Duodenal mucosa (tissue), 2 donors: ENCODE measurements at regions not wholly inside any gene's neighbourhood (a gene's known extent, or its start where the extent isn't known, plus 50 kb on each side); places are given as distances from the start of the nearest gene placed in this dataset.

Experiments used
- H3K27ac ChIP-seq: one replicate; pipeline ENCODE4 v1.7.0; 2013; ENCODE audit warnings: low read depth, low read length
- H3K27me3 ChIP-seq, 2 donors: one replicate each; pipeline ENCODE4 v1.7.0; 2013; ENCODE audit warnings: low read length in 2 of 2, control low read depth in 1 of 2; ENCODE audit not compliant: insufficient read depth in 2 of 2, control insufficient read depth in 1 of 2
- H3K36me3 ChIP-seq, 2 donors: one replicate each; pipeline ENCODE4 v1.7.0; 2013; ENCODE audit warnings: low read length in 2 of 2, control low read depth in 1 of 2; ENCODE audit not compliant: insufficient read depth in 2 of 2, control insufficient read depth in 1 of 2
- H3K4me1 ChIP-seq, 2 donors: one replicate each; pipeline ENCODE4 v1.7.0; 2013; ENCODE audit warnings: low read length in 2 of 2, control low read depth in 1 of 2; ENCODE audit not compliant: insufficient read depth in 2 of 2, control insufficient read depth in 1 of 2
- H3K4me3 ChIP-seq, 2 donors: one replicate each; pipeline ENCODE4 v1.7.0; 2013; ENCODE audit warnings: low read length in 2 of 2, low read depth in 1 of 2
- H3K9ac ChIP-seq, 2 donors: one replicate each; pipeline ENCODE4 v1.7.0; 2013; ENCODE audit warnings: low read length in 2 of 2, low read depth in 1 of 2
- H3K9me3 ChIP-seq, 2 donors: one replicate each; pipeline ENCODE4 v1.7.0; 2013; ENCODE audit warnings: low read length in 2 of 2, control low read depth in 1 of 2; ENCODE audit not compliant: control insufficient read depth in 1 of 2

DNA sequence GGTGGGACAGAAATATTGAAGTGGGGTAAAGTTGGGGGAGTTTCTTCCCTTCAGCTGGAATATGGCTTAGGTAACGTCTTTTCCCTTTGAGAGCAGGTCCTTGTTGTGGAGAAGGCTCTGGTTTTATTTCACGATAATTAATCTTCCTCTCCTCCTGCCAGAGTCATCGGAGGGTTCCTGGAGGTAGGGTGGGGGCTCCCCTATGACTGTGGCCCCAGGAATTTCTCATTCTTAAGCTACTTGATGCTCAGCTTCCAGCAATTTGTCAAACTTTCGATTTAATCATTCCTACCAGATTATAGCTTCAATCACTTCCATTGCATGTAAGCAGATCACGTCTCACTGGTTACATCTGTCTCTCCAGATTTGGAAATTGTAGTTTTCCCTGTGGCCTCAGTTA lies 242.8 kb upstream of the PLET1 start:
- H3K9ac ChIP-seq = no peak overlapping the region
- no peak overlapping the region for H3K4me3 ChIP-seq
- no peaks in the 10 kb centered on the region for H3K4me1 ChIP-seq
- no peak overlapping the region for H3K27ac ChIP-seq
- no peaks in the 10 kb centered on the region for H3K9me3 ChIP-seq
- H3K27me3 ChIP-seq = no peaks in the 10 kb centered on the region
- H3K36me3 ChIP-seq = no peaks in the 10 kb centered on the region

DNA sequence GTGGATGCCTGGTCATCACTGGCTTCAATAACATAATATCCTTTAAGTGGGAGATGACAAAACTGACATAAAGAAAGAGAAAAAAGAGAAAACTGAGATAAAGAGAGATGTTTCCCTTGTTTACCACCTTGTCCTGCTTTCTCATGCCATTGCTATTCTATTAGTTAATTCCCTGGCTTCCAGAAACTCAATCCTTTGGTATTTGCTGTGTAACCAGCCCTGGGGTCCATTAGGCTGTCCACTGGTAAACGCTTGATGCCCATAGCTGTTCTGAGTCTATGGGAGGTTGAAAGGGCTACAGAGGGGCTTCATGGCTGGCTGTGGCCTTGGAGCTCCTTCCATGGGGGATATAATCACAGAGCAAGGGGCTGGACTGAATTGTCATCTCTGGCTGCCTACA lies 243.4 kb upstream of the PLET1 start:
- Histone ChIP-seq H3K4me3 (no peak overlapping the region), H3K9ac (no peak overlapping the region), H3K9me3 (no peaks in the 10 kb centered on the region), H3K27ac (no peak overlapping the region), H3K4me1 (no peaks in the 10 kb centered on the region), H3K36me3 (no peaks in the 10 kb centered on the region), H3K27me3 (no peaks in the 10 kb centered on the region)

DNA sequence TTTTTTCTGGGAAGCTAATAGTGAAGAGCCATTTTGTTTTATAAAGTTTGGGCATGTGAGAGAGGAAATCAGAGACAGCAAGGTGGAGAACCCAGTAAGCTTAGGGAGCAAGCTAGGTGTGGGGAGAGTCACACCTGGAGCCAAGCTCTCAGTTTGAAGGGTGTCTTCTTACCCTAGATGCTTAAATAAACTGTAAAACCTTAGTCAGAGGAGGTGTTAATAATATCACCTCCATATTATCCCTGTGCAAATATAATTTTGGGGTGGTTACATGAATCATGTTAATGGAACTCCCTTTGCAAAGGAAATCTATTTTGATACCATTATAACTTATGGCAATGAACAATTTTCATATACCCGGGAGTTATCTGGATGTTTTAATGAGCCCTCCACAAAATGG lies 246.2 kb upstream of the PLET1 start:
- H3K9me3 ChIP-seq = no peaks in the 10 kb centered on the region
- no peak overlapping the region for H3K27ac ChIP-seq
- H3K9ac ChIP-seq = no peak overlapping the region
- no peaks in the 10 kb centered on the region for H3K27me3 ChIP-seq
- no peaks in the 10 kb centered on the region for H3K36me3 ChIP-seq
- H3K4me1 ChIP-seq = no peaks in the 10 kb centered on the region
- H3K4me3 ChIP-seq = no peak overlapping the region

DNA sequence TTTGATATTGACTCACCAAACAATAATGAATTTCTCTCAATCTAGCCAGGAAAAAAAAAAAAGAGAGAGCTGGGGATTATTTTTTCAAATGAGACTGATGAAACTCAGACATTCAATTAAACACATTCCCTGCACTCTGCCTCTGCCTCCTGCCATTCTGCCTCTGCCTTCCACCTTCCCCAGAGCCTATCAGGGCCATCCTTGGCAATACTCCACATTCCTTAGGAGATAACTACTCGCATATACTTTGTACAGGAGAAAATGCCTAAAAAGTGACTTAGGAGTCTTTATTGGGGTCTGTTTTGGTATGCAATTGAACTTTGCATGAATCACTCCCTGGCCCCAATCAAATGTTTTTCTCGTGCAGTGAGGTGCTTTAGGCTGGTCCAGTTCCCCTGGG lies 246.6 kb upstream of the PLET1 start:
- H3K4me3 ChIP-seq = no peak overlapping the region
- no peaks in the 10 kb centered on the region for H3K9me3 ChIP-seq
- H3K4me1 ChIP-seq = no peaks in the 10 kb centered on the region
- no peak overlapping the region for H3K27ac ChIP-seq
- H3K27me3 ChIP-seq = no peaks in the 10 kb centered on the region
- no peak overlapping the region for H3K9ac ChIP-seq
- H3K36me3 ChIP-seq = no peaks in the 10 kb centered on the region

DNA sequence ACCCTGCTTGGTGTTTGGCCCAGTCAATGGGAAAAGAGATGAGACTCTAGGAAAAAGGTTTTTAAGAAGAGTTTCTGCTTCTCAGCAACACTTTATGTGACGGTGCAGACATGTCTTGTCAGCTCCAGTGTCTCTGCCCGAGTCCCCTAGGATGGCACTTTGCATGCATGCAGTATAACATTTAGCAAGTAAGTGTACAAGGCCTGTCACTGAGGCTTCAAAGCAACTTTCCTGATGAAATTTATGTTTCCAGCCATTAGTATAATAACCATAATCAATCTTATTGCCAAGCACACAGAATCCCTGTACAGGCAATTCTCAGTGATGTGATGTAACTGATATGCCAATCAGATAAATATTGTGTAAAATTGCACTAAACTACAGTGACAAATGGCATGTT lies 248.1 kb upstream of the PLET1 start:
- H3K9me3 ChIP-seq = no peaks in the 10 kb centered on the region
- no peaks in the 10 kb centered on the region for H3K27me3 ChIP-seq
- no peak overlapping the region for H3K27ac ChIP-seq
- H3K4me3 ChIP-seq = no peak overlapping the region
- no peaks in the 10 kb centered on the region for H3K36me3 ChIP-seq
- H3K9ac ChIP-seq = no peak overlapping the region
- H3K4me1 ChIP-seq = no peaks in the 10 kb centered on the region

DNA sequence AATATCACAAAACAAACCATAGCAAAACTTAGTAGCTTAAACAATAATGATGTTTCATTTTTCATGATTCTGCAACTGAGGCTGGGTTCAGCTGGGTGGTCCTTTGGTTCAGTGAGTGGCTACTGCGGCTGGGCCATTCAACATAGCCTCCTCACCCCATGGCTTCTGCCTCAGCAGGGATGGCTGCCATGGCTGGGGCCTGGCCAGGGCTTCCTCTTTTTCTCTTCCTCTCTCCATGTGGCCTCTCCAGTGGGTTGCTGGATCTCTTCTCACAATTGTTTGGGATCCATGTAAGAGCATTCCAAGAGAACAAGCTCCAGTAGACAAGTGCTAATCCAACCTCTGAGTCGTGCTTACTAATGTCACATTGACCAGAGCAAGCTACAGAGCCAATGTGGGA lies 248.6 kb upstream of the PLET1 start:
- Histone ChIP-seq H3K4me3 (no peak overlapping the region), H3K27ac (no peak overlapping the region), H3K4me1 (no peaks in the 10 kb centered on the region), H3K36me3 (no peaks in the 10 kb centered on the region), H3K9ac (no peak overlapping the region), H3K27me3 (no peaks in the 10 kb centered on the region), H3K9me3 (no peaks in the 10 kb centered on the region)

DNA sequence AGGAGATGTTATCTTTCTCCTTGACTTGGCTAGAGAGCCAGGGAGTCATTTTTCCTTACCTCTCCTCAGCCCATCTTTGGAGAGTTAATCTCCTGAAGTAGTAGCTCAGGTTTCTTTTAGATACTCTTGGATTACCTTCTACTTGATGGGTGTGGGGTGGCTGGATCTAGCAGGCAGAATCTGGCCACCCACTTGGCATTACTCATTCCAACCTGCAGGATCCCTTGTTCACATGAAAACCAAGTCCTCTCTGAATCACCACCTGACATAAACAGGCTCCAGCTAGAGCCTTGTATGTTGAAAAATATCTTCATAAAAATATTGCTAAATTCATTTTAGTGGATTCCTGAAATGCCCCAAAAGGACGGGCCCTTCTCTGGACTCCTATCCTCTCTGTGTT lies 250.6 kb upstream of the PLET1 start:
- Histone ChIP-seq H3K9ac (no peak overlapping the region), H3K9me3 (no peaks in the 10 kb centered on the region), H3K4me3 (no peak overlapping the region), H3K4me1 (no peaks in the 10 kb centered on the region), H3K36me3 (no peaks in the 10 kb centered on the region), H3K27ac (no peak overlapping the region), H3K27me3 (no peaks in the 10 kb centered on the region)

DNA sequence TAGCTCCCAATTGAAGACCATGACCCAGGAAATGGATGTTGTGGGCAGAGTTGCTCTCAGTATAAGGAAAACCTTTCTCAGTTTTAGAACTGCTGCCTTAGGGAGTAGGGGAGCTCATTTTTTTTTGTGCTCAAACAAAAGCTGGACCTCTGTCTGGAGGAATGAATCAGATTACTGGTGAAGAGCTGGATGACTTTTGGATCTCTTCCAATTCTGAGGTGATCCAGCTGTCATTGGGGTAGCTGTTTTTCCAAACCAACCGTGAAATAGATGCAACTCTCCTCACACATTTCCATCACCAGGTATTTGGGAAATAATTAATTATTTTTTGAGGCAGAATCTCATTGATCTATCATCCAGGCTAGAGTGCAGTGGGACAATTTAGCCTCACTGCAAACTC lies 251.3 kb upstream of the PLET1 start:
- Histone ChIP-seq H3K27me3 (no peaks in the 10 kb centered on the region), H3K4me1 (no peaks in the 10 kb centered on the region), H3K4me3 (no peak overlapping the region), H3K36me3 (no peaks in the 10 kb centered on the region), H3K9me3 (no peaks in the 10 kb centered on the region), H3K27ac (no peak overlapping the region), H3K9ac (no peak overlapping the region)

DNA sequence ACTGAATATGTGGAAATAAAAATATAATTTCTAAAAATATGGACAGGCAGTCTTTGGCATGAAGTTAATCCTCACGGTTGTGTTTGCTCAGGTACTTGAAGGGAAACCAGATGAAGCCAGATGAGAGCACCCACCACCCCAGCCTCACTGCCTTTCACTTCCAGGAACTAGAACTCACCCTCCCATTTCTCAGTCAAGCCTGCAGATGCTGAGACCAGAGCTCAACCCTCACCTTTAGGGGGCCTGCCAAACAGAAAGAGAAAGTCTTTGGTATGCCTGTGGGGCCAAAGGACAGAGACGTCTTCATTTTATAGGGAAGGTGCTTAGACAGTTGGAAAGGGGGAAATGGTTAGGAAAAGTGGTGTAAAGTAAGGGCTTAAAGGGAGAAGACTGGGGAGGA lies 252.8 kb upstream of the PLET1 start:
- Histone ChIP-seq H3K9me3 (no peaks in the 10 kb centered on the region), H3K9ac (no peak overlapping the region), H3K4me1 (no peaks in the 10 kb centered on the region), H3K27me3 (no peaks in the 10 kb centered on the region), H3K4me3 (no peak overlapping the region), H3K36me3 (no peaks in the 10 kb centered on the region), H3K27ac (no peak overlapping the region)

DNA sequence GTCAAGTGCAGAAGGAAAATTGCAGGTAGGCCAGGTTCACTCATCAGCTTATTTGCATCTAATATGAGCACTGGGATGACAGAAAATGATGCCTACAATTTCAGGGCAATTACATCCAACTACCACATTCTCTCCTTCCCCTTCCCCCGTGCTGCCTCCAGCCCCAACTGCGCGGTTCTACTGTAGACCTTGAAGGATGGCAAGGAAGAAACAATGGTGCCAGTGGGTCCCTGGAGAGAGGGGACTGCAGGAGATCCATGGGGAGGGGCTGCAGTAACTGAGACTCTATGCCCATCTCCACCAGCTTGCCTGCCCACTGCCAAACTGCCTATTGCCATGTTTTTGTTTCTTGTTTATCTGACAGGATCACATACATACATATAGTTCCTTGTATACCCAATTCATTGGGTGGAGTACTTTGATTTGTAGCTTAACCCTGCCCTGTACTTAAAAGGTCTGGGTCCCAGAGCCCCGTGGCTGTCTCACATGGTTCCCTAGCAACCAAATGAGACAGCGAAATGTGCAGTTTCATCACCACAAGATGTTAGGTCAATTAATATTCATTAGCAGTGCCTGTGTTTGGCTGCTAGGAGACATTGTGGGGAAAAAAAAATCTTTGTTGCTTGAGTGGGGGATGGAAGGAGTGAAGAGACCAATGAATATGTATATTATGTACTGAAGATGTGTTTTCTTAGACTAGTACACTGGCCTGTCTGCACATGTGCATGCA lies 253.5 kb upstream of the PLET1 start:
- H3K4me3 ChIP-seq = no peak overlapping the region
- H3K9ac ChIP-seq = no peak overlapping the region
- H3K27me3 ChIP-seq = no peaks in the 10 kb centered on the region
- no peaks in the 10 kb centered on the region for H3K36me3 ChIP-seq
- H3K27ac ChIP-seq = no peak overlapping the region
- no peaks in the 10 kb centered on the region for H3K9me3 ChIP-seq
- H3K4me1 ChIP-seq = no peaks in the 10 kb centered on the region

DNA sequence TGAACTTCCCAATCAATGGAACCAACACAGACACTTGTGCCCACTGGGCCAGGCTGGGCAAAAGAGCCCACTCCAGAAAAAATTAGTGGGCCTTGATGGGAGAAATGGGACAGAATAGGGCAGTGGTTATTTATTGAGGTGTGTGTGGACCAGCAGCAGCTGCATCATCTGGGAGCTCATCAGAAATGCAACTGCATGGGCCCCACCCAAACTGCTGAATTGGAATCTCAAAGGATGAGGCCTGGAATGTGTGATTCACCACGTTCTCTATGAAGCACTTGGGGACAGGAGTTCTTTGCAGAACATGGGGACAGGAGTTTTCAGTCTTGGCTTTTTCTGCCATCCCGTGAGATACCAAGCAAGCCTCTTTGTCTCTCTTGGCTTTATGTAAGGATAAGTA lies 255.6 kb upstream of the PLET1 start:
- no peak overlapping the region for H3K27ac ChIP-seq
- H3K27me3 ChIP-seq = no peaks in the 10 kb centered on the region
- H3K9ac ChIP-seq = no peak overlapping the region
- H3K36me3 ChIP-seq = no peaks in the 10 kb centered on the region
- H3K9me3 ChIP-seq = no peaks in the 10 kb centered on the region
- H3K4me1 ChIP-seq = no peaks in the 10 kb centered on the region
- no peak overlapping the region for H3K4me3 ChIP-seq
